Endodermal cell (in vitro differentiated cells): ENCODE measurements at regions not wholly inside any gene's neighbourhood (a gene's known extent, or its start where the extent isn't known, plus 50 kb on each side); places are given as distances from the start of the nearest gene placed in this dataset.

Source experiments
- DNase-seq: peaks from one replicate; pipeline ENCODE4 v3.0.0-alpha.2; 2017
- H3K27ac ChIP-seq: 2 replicates; pipeline ENCODE4 v1.5.1; 2013; ENCODE audit warnings: mild to moderate bottlenecking, low read depth, low read length, moderate library complexity
- H3K27me3 ChIP-seq: 2 replicates; pipeline ENCODE4 v1.6.1; 2013; ENCODE audit warnings: mild to moderate bottlenecking, low read length, moderate library complexity; ENCODE audit not compliant: insufficient read depth, control insufficient read depth, poor library complexity, severe bottlenecking
- H3K36me3 ChIP-seq: 2 replicates; pipeline ENCODE4 v1.7.0; 2013; ENCODE audit warnings: mild to moderate bottlenecking, low read length, moderate library complexity; ENCODE audit not compliant: control insufficient read depth, insufficient read depth
- H3K4me1 ChIP-seq: one replicate; pipeline ENCODE4 v1.7.0; 2013; ENCODE audit warnings: low read length; ENCODE audit not compliant: control insufficient read depth, insufficient read depth
- H3K4me3 ChIP-seq: 2 replicates; pipeline ENCODE4 v1.5.1; 2013; ENCODE audit warnings: mild to moderate bottlenecking, low read length, moderate library complexity
- H3K9ac ChIP-seq: 2 replicates; pipeline ENCODE4 v1.6.1; 2013; ENCODE audit warnings: mild to moderate bottlenecking, low read length, moderate library complexity; ENCODE audit not compliant: poor library complexity, severe bottlenecking; ENCODE audit errors: extremely low read depth
- H3K9me3 ChIP-seq: 2 replicates; pipeline ENCODE4 v1.6.1; 2013; ENCODE audit warnings: mild to moderate bottlenecking, low read length, moderate library complexity; ENCODE audit not compliant: control insufficient read depth
- H3K27ac Mint-ChIP-seq: 2 replicates; pipeline ENCODE4 v1.8.0; 2020; ENCODE audit warnings: mixed read lengths
- H3K27me3 Mint-ChIP-seq: 2 replicates; pipeline ENCODE4 v1.8.0; 2021; ENCODE audit warnings: mild to moderate bottlenecking, mixed read lengths; ENCODE audit not compliant: insufficient read depth
- H3K36me3 Mint-ChIP-seq: 2 replicates; pipeline ENCODE4 v1.8.0; 2020; ENCODE audit warnings: low read depth, mixed read lengths
- H3K4me1 Mint-ChIP-seq: 2 replicates; pipeline ENCODE4 v1.8.0; 2020; ENCODE audit warnings: mixed read lengths
- H3K4me3 Mint-ChIP-seq: 2 replicates; pipeline ENCODE4 v1.8.0; 2020; ENCODE audit warnings: mild to moderate bottlenecking, moderate library complexity, mixed read lengths
- H3K9me3 Mint-ChIP-seq: 2 replicates; pipeline ENCODE4 v1.8.0; 2020; ENCODE audit warnings: mild to moderate bottlenecking, mixed read lengths
- CTCF ChIP-seq: fragments of 200-600 bp; sonication (generic); conservative IDR thresholded peaks from 2 replicates; pipeline ENCODE4 v1.5.0; 2021; ENCODE audit warnings: antibody characterized with exemption, mild to moderate bottlenecking
- WGBS, 2 experiments: methylation state at CpG; one replicate each; pipeline versions ENCODE4 v1.1.5 to v1.1.7; 2013; ENCODE audit warnings: missing lambda C conversion rate in 2 of 2, mixed read lengths in 1 of 2; ENCODE audit not compliant: insufficient coverage in 1 of 2, insufficient read length in 1 of 2; 5-methylcytosine and 5-hydroxymethylcytosine counted together

GRCh38 chr4:41361794-41362526 lies 105.2 kb downstream of the UCHL1 start:
- no peaks in the 10 kb centered on the region for H3K9me3 ChIP-seq
- Mint-ChIP-seq H3K4me3 (peak overlapping the region; percentile 56), H3K4me1 (peaks cover 40% of the 10 kb centered on the region), H3K9me3 (no peaks in the 10 kb centered on the region), H3K27ac (no peak overlapping the region), H3K36me3 (no peaks in the 10 kb centered on the region), H3K27me3 (peaks cover 91% of the 10 kb centered on the region)
- no peak overlapping the region for H3K27ac ChIP-seq
- peaks cover 14% of the 10 kb centered on the region for H3K4me1 ChIP-seq
- no peak overlapping the region for H3K9ac ChIP-seq
- no peak for TF ChIP-seq CTCF
- peak overlapping the region; percentile 80 for H3K4me3 ChIP-seq
- DNase-seq, result no peak
- peaks cover 58% of the 10 kb centered on the region for H3K27me3 ChIP-seq
- no peaks in the 10 kb centered on the region for H3K36me3 ChIP-seq
- 18 to 30% methylated on average over 8 to 10 of the region's 10 CpGs for WGBS, 2 experiments

DNA sequence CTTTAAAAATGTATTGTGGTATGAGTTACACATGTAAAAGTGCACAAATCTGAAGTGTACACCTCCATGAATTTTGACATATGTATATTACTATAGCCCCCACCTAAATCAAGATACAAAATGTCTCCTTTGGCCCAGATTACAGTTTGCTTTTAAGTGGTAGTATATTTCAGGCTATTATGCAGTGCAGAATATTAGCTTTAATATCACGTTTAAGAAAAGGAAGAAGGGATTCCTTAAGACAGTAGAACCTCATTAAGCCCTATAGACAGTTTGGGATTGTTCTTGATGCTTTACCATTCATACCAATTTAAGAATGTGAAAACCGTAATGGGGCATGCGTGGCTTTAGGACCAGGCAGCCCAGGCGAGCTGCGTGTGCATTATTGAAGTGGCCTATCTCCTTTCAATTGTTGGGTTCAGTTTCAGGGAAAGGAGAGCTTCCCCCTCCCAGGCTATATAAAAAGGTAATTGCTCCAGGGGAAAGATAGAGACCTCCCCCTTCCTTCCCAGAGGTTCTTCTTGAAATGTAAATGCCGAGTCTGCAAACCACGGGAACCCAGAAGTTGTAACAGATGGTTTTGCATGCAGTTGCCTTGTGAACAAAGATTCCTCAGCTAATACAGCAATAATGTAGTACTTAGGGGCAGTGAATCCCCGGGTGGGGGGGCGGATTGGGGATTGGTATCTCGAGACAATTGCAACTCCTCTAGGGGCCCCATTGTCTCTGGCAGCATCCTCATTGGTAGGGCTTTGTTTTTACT lies 106.1 kb downstream of the UCHL1 start:
- TF ChIP-seq CTCF, result no peak
- WGBS, 2 experiments, result 10% methylated on average over 10 of the region's 10 CpGs; no CpG with 5 or more reads in 1 of the 2 experiments
- Histone ChIP-seq H3K27me3 (peaks cover 58% of the 10 kb centered on the region), H3K4me1 (peaks cover 14% of the 10 kb centered on the region), H3K9ac (no peak overlapping the region), H3K4me3 (no peak overlapping the region), H3K27ac (no peak overlapping the region), H3K9me3 (no peaks in the 10 kb centered on the region), H3K36me3 (no peaks in the 10 kb centered on the region)
- no peak overlapping the region for H3K4me3 Mint-ChIP-seq
- H3K4me1 Mint-ChIP-seq, result peaks cover 40% of the 10 kb centered on the region
- peaks cover 92% of the 10 kb centered on the region for H3K27me3 Mint-ChIP-seq
- H3K9me3 Mint-ChIP-seq, result no peaks in the 10 kb centered on the region
- H3K27ac Mint-ChIP-seq, result no peak overlapping the region
- no peaks in the 10 kb centered on the region for H3K36me3 Mint-ChIP-seq
- DNase-seq, result peak; percentile 85

DNA sequence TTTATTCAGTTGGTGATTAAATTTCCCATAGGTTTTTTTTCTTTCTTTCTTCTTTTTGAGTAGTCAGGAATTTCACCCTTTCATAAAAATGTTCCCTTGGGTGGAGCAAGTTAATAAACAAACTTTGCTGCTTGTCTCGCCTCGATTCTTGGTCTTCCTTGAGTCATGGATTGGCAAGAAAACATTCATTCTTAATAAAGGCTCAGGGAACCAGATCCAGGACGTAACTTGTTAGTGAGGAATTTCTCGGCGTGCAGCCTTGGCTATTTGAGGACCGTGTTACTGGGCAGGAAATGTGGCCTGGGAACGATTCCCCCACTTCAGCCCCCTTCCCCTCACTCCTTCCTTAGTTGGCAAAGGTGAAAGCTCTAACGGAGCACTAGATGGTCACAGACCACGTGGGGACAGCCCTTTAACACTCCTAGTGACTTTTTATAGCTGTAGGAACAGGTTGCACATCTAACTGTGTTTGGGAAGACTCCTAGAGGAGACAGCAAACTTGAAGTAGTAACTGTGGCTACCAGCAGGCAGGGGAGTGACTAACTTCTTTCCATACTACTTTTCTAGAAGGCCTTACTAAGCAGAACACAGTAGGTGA lies 106.8 kb downstream of the UCHL1 start:
- no peak for TF ChIP-seq CTCF

More for the DNA sequence above, 106.8 kb downstream of the UCHL1 start:
- Histone ChIP-seq H3K36me3 (no peaks in the 10 kb centered on the region), H3K27ac (no peak overlapping the region), H3K4me1 (peaks cover 12% of the 10 kb centered on the region), H3K9me3 (no peaks in the 10 kb centered on the region), H3K9ac (no peak overlapping the region), H3K4me3 (no peak overlapping the region), H3K27me3 (peaks cover 58% of the 10 kb centered on the region)
- H3K27ac Mint-ChIP-seq, result no peak overlapping the region
- peaks cover 89% of the 10 kb centered on the region for H3K27me3 Mint-ChIP-seq
- H3K36me3 Mint-ChIP-seq, result no peaks in the 10 kb centered on the region
- no peak overlapping the region for H3K4me3 Mint-ChIP-seq
- DNase-seq, result peak; percentile 61
- no peaks in the 10 kb centered on the region for H3K9me3 Mint-ChIP-seq
- H3K4me1 Mint-ChIP-seq, result peaks cover 34% of the 10 kb centered on the region
- 26 to 34% methylated on average over 4 to 9 of the region's 9 CpGs for WGBS, 2 experiments
